ENCODE measurements at regions not wholly inside any gene's neighbourhood (a gene's known extent, or its start where the extent isn't known, plus 50 kb on each side); places are given as distances from the start of the nearest gene placed in this dataset.

DNA sequence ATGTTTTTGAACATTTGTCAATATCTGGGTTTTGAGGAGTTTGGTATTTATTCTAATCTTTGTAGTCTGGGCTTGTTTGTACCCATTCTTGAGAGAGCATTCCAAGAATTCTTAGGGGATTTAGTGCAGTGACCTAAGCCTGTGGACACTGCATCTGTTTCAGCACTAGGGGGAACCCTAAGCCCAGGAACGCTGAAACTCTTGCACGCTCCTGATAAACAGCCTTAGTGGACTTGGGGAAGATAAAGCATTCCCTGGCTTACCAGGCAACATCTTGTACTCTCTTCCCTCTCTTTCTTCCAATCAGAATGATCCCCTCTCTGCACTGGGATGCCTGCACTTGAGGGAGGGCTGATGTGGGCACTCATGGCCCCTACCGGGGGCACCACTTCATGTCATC lies 654.9 kb upstream of the HTR2C start (continued):
- TF ChIP-seq HDGF (IDR thresholded peaks at IDR 0.05) (no peak), ADNP (tag; IDR thresholded peaks at IDR 0.05) (no peak), MEF2A (IDR thresholded peaks at IDR 0.05; ENCODE audit: control insufficient read depth, low read depth, low read length) (no peak), MAFG (tag; conservative IDR thresholded peaks at IDR 0.05) (no peak), ASH1L (IDR thresholded peaks at IDR 0.05; ENCODE audit: borderline replicate concordance, low read depth, partially characterized antibody) (no peak)

DNA sequence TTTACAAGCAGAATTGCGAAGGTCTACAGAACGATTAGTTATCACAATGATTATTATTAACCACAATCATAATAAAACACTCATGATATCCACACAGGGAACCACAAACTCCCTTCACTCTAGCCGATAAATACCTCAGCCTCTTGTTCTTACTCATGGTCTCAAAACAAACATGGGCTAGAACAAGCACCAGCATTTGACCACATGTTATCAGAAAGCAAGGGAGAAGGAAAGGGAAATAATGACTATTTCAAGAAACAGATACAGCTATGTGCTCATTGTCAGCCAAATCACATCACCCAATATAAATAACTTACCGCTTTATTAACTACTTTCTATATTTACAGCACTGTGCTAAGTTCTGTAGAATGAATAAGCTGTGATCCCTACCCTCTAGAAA lies 663.2 kb upstream of the HTR2C start:
- 7% methylated on average over 4 of the region's 4 CpGs for WGBS (ENCODE audit: insufficient coverage, low coverage, missing lambda C conversion rate)
- Histone ChIP-seq H3K4me2 (ENCODE audit: insufficient read depth, low read length) (no peak overlapping the region), H3K9me3 (replicated peaks; ENCODE audit: control insufficient read depth, insufficient read depth, low read depth, low read length) (no peaks in the 10 kb centered on the region), H3K27me3 (ENCODE audit: control insufficient read depth in 2 of 2, insufficient read depth in 2 of 2, low read length in 2 of 2) (no peaks in the 10 kb centered on the region), H3K9me1 (ENCODE audit: control insufficient read depth, insufficient read depth, low read length) (no peaks in the 10 kb centered on the region), H2AFZ (ENCODE audit: low read depth, low read length) (no peak overlapping the region), H3K36me3 (ENCODE audit: control insufficient read depth, insufficient read depth, low read length) (no peaks in the 10 kb centered on the region), H3K9ac (ENCODE audit: insufficient read depth in 1 of 2, low read depth in 2 of 2, low read length in 2 of 2) (no peak overlapping the region), H3K4me3 (no peak overlapping the region), H3K27ac (ENCODE audit: extremely low read depth, low read depth, low read length) (no peak overlapping the region), H4K20me1 (replicated peaks; ENCODE audit: control insufficient read depth, insufficient read depth, low read length) (no peaks in the 10 kb centered on the region), H3K4me1 (replicated peaks in 1 of 2; ENCODE audit: control insufficient read depth in 2 of 2, insufficient read depth in 2 of 2, low read length in 2 of 2) (no peaks in the 10 kb centered on the region), H3K79me2 (ENCODE audit: control insufficient read depth, insufficient read depth, low read length) (no peaks in the 10 kb centered on the region)
- POLR2A ChIA-PET, result interaction anchor here (0.8 kb wide), 1 partner anchor 257 kb away, joined by 3 read pairs; no protein-coding TSS in a partner anchor
- in situ Hi-C loops (cut with MboI), result no loop called here
- no TSS peak for BruUV-seq (replicated peaks)
- FAIRE-seq (no peak), ATAC-seq (no peak), DNase-seq (ENCODE audit: extremely low read depth in 1 of 4, low spot score in 3 of 4) (no peak)
- TF ChIP-seq TAF9B (IDR thresholded peaks at IDR 0.05; ENCODE audit: partially characterized antibody), result no peak
- TF ChIP-seq, protein P1, sequence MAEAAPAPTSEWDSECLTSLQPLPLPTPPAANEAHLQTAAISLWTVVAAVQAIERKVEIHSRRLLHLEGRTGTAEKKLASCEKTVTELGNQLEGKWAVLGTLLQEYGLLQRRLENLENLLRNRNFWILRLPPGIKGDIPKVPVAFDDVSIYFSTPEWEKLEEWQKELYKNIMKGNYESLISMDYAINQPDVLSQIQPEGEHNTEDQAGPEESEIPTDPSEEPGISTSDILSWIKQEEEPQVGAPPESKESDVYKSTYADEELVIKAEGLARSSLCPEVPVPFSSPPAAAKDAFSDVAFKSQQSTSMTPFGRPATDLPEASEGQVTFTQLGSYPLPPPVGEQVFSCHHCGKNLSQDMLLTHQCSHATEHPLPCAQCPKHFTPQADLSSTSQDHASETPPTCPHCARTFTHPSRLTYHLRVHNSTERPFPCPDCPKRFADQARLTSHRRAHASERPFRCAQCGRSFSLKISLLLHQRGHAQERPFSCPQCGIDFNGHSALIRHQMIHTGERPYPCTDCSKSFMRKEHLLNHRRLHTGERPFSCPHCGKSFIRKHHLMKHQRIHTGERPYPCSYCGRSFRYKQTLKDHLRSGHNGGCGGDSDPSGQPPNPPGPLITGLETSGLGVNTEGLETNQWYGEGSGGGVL (CRISPR knock-in tag; IDR thresholded peaks at IDR 0.05), result no peak
- TF ChIP-seq NONO (IDR thresholded peaks at IDR 0.05; ENCODE audit: low read depth in 2 of 2, low read length in 1 of 2), result no peak
- no peak for TF ChIP-seq NELFE (IDR thresholded peaks at IDR 0.05; ENCODE audit: insufficient read depth, insufficient read length)
- TF ChIP-seq BACH1 (tag; IDR thresholded peaks at IDR 0.05), result no peak
- no peak for TF ChIP-seq FOS (IDR thresholded peaks at IDR 0.05; ENCODE audit: extremely low read depth, insufficient read length)
- no peak for TF ChIP-seq SAP30 (IDR thresholded peaks at IDR 0.05; ENCODE audit: borderline replicate concordance, insufficient read depth, low read depth, low read length, poor library complexity, severe bottlenecking)
- no peak for TF ChIP-seq CREM (IDR thresholded peaks at IDR 0.05; ENCODE audit: low read depth)
- CTCF ChIA-PET (ENCODE audit: low intra/inter-chr PET ratio), result no interaction called here
- intact Hi-C loops (cut with micrococcal nuclease), result no loop called here

Data from K562 (cell line).